Embryonic facial prominence (tissue), 1 donor: ENCODE measurements at regions not wholly inside any gene's neighbourhood (a gene's known extent, or its start where the extent isn't known, plus 50 kb on each side); places are given as distances from the start of the nearest gene placed in this dataset.
A peak's percentile ranks its signal among the peaks of the same experiment; 100 is the strongest.

Source experiments
- DNase-seq: peaks from one replicate; pipeline ENCODE4 v3.0.0-alpha.2; 2016; ENCODE audit errors: extremely low spot score

DNA sequence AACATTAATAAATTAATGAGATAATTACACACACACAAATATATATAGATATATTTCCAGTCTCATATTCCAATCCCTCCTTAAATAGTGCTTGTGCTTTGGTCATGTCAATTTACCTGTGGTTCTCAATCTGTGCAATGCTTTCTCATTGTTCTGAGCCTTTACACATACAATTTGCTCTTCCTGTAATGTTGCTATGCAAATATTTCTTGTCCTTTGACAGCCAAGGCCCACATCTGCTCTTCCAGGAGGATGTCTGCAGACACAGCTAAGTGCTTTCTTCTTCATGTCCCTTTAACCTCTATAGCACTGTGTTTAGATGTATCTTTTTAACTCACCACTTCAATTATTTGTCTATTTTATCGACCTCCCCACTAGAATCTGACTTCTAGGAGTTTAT, 67.3 kb upstream of the RAPGEF2 start:
- DNase-seq: no peak

DNA sequence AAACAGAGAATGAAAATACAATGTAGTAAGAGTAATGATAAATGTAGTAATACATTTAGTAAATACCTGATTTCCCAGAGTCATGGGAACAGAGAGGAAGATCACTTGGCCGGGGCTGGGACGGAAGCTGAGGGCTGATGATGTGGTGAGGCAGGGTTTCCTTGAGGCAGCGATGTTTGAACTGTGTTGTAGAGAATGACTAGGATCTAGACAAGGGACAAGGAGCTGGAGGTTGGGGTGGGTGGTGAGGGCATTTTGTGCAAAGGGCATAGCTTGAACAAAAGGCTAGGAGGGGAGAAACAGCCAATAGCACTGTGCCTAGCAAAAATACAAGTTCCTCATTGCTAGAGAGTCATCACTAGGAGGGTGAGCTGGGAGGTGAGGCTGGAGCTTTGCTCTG, 64.3 kb upstream of the RAPGEF2 start:
- DNase-seq: no peak

DNA sequence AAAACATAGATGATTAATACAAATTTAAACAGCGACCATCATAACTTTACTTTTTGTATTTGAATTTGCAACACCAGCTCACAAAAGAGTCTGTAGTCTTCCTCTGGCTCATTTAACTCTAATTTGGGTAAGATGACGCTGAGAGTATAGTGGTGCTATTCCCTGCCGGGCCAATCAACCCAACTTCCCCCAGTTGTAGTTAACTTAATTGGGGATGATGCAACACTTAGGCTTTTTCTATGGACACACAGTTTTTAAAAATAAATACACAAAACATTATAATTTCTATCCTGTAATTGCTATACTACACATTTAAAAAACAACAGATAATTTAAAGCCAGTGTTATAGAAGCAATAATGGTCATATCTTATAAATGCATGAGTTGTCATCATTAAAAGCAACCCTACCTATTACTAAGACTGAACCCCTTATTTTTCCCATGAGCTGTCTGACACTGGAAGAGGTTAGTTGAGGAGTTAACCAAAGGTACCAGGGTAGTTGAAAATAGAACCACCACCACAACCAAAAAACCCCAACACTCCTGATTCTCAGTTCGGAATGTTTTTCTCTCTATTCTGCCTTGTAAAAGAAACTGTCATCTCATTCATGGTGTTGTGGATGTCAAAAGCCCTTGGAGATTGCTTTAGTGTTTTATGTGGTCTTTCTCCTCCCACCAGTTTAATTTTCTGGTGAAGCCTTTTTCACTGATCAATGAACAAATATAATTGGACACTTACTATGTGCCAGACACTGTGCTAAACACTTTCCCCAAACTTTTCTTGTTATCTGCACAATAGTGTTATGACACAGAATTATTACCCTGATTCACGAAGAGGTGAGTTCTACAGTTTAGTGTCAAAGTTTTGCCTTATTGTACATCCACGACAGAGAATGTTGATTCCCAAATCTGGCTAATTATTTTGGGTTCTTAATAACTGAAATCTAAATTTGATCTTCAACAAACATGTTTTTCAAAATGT, 61.5 kb upstream of the RAPGEF2 start:
- no peak for DNase-seq

DNA sequence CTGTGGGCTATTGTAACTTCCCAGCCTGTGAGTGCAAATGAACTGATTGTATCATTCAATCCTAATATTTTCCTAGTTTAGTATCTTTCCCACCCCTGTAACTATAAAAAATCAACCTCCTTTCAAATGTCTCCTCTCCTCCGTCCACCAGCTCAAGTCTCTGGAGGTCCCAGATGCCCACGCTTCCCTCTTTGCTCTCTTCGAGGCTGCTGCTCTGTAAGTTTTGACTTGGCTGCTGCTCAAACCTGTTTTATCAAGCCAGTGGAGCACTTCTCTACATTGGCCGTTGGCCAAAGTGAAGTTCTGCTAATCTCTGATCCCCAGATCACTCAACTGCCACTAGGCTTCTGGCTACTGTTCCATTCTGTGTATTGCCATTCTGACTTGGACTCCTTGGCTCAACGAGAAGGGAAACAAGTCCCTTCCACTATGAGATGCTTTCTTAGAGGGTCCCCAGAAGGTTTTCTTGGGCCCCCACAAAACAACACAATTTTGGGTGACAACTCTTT, 60.7 kb upstream of the RAPGEF2 start:
- DNase-seq: no peak

DNA sequence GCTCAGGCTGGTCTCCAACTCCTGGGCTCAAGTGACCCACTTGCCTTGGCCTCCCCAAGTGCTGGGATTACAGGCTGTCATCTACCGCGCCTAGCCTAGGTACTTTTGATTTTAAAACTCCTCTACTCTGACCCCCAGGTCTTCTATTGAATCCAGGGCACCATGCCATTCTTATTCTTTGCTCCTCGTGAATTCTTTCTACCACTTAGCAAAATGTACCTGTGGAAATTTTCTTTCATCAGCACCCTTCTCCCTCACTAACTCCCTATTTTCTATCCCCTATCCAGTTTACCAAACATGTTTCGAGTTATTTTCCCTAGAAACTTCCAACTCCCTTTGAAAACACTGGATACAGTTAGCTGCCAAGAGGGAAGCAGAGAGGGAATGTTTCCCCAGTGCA, 60.0 kb upstream of the RAPGEF2 start:
- DNase-seq: no peak

DNA sequence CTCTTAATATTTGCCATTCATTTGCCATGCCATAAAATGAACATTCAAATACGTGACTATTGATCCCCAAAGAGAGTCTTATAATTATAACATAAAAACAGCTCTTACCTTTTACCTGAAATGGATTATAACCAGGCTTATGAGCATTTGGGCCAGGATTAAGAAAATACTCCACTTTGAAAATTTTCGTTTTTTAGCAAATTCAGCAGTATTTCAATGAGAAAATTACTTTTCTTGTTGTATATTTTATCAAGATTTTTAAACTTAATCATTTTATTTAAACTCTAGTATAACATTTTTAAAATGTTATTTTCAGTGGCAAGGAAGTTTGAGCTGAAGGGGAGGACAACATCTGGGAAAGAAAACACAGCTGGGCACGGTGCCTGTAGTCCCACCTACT, 59.0 kb upstream of the RAPGEF2 start:
- DNase-seq: no peak

DNA sequence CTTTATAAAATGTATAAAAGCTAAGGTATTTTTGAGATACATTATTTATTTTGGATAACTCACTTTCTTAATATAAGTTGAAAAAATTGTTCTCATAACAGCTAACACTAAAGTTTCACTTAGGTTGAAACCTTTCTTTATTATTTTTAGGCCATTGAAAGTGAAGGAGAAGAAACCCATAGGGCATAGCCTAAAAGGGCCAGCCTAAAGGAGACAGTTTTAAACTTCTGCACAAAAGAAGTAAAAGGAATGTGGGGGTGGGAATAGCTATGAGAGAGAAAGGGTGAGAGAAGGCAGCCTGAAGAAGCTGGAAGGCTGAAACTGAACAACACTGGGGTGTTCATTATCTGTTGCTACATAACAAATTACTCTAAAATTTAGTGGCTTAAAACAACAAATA, 57.6 kb upstream of the RAPGEF2 start:
- DNase-seq: no peak

DNA sequence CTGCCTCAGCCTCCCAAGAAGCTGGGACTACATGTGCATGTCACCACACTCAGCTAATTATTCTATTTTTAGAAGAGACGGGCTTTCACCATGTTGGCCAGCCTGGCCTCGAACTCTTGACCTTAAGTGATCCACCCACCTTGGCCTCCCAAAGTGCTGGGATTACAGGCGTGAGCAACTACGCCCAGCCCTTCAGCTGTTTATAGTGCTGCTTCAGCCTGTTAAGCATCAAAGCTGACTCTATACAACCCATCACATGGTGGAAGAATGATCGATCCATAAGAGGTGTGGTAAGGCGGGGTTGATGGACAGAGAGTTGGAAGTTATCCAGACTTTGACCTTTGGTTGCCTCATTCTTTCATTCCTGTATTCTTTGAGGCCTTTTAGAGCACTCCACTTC, 56.2 kb upstream of the RAPGEF2 start:
- DNase-seq: no peak

DNA sequence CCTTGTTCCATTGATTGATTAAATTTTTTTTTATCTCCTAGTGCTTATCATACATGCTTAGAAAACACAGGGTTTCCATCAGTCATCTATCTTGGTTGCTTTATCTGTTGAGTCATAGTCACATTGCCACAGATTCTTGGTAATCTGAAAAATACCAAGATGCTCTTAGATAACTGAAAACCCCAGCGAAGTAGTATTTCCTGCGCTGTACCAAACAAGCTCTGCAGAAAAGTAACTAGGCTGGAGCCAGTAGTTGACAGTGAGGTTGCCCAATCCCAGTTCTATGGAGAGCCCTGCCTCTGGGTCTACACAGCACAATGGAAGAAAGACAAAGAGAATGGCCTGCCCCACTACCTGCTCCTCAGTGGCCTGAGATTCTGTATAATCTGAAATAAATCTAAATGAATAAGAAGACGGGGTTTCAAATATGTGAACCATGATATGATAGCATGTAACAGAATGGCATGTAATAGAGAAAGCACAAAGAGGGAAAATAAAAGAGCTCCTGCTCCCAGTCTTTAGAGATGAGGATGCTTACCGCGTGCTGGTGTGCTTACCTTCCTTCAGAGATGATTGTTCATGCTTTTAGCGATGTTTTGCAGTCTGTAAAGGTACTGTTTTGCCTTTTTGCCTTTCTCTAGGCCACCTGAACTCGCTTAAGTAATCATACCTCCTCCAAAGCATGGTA, 55.3 kb upstream of the RAPGEF2 start:
- DNase-seq: no peak

DNA sequence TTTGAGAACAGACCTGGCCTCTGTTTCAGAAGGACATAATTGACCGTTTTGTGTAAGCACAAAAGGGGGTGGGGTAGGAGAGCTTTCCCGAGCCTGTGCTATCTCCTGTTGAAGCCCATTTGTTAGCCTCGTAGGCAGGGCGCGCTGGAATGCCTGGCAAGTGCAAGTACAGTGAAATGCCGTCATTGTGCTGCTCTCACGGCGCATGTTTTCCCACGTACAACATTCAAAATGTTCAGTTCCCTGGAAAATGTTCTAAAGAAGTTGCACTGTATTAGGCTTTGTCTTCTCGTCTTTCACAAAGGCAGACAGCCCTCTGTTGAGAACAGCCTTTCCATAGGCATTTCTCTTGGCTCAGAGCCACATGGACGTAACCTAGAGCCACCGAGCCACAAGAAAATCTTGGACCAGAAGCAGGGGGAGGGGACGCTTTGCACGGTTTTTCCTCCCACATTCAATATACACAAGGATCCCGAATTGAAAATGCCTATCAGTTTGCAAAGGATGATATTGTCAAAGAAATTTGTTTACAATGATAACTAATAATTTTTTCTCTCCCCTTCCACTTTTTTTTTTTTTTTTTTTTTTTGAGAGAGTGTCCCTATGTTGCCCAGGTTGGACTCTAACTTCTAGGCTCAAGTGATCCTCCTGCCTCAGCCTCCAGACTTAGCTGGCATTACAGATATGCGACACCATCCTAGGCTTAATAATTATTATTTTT, 54.6 kb upstream of the RAPGEF2 start:
- DNase-seq: peak; percentile 71

DNA sequence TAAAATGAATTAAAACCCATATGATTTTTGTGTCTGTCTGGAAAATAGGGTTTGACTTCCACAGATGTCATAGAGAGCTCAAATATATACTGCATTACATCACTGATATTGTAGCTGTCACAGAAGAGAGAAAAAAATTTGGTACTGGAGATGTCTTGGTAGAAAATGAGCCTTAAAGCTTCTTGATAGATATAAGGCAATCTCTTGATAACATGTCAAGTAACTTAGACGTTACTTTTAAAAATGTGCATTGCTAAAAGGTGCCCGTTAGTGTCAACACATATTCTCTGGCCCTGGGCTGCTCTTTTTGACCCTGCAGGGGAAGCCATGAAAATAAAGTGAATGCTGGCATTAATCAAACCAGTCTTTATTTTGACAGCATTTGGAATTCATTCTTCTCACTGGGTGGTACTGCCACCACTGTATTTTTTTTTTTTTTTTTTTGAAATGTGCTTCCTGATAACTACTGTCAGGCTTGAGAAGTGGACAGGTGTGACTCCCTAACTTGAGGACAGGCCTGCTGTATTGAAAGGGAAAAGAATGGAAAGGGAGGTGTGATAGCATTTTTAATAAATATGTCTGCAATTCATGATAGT, 53.0 kb upstream of the RAPGEF2 start:
- no peak for DNase-seq

DNA sequence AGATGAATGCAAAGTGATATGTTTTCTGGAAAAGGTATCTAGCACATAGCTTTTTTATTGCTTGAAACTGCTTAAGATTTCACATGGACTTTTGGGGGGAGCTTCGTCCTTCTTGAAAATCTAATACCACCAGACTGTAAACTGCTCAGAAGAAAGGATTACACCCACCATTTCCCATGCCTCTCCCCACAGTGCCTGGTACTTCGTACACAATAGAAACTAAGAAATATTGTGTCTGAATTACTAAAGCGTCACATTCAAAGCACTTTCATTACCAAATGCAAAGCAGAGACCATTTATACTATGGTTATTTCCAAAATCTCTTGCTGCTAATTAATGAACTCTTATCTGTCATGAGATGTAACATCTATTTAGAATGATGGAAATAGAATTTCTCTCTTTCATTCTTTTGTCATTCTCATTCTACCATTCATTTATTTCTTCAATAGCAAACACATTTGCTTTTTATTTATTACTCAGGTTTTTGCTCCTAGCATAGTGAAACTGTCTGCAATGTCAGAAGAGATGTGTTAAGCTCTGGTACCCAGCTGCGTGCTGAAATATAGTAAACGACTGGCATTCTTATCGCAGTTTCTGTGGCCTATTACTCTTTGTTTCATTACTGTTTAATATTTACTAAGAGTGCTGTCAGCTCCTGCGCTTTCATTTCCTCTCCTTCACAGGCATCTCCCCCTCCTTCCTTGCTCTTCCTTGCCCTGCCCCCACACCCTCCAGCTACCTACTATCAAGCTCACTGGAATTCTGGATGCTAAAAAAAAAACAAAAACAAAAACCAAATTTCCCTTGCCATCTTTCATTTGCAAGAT, 51.4 kb upstream of the RAPGEF2 start:
- no peak for DNase-seq

DNA sequence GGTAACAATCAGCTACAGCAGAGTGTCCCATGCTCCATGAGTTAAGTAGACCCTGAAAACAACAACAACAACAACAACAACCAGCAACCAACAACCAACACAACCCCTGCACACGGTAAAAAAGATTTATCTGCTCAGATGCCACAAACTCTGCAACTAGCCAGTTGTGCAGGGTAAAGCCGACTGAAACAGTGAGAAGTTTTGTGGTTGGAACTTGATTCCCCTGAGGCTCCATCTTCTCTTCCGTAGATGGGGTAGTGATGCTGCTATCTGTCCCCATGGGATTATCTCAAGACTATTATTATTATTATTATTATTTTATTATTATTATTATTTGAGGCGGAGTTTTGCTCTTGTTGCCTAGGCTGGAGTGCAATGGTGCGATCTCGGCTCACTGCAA, 50.6 kb upstream of the RAPGEF2 start:
- DNase-seq: no peak
